Neuron (in vitro differentiated cells): ENCODE measurements at regions not wholly inside any gene's neighbourhood (a gene's known extent, or its start where the extent isn't known, plus 50 kb on each side); places are given as distances from the start of the nearest gene placed in this dataset.
"Not testable (repeated sequence)": the region's sequence is repeated elsewhere in the genome, so short reads cannot be mapped to it uniquely, and the experiment has no call there.

ENCODE experiments used
- H2AFZ ChIP-seq: one replicate; pipeline ENCODE4 v1.6.1; 2013; ENCODE audit warnings: low read depth, mild to moderate bottlenecking, inconsistent platforms, low read length, moderate library complexity
- H3K27me3 ChIP-seq: one replicate; pipeline ENCODE4 v1.6.1; 2013; ENCODE audit warnings: low read length; ENCODE audit not compliant: insufficient read depth
- H3K36me3 ChIP-seq: one replicate; pipeline ENCODE4 v1.6.1; 2013; ENCODE audit warnings: low read length; ENCODE audit not compliant: insufficient read depth
- H3K4me1 ChIP-seq: one replicate; pipeline ENCODE4 v1.6.1; 2013; ENCODE audit warnings: low read length; ENCODE audit not compliant: insufficient read depth
- H3K4me3 ChIP-seq: 2 replicates; pipeline ENCODE4 v1.5.1; 2013; ENCODE audit warnings: mild to moderate bottlenecking, low read length, moderate library complexity
- H3K9me3 ChIP-seq: one replicate; pipeline ENCODE4 v1.6.1; 2013; ENCODE audit warnings: low read length

- H3K9me3 ChIP-seq: no peaks in the 10 kb centered on the region
- no peak overlapping the region for H2AFZ ChIP-seq
- no peak overlapping the region for H3K4me3 ChIP-seq
- H3K27me3 ChIP-seq: no peaks in the 10 kb centered on the region
- no peaks in the 10 kb centered on the region for H3K36me3 ChIP-seq
- no peaks in the 10 kb centered on the region for H3K4me1 ChIP-seq
These were observed 851.9 kb downstream of the NR2F1-AS1 start for GRCh38 chr5:92729088-92729487.

- no peak overlapping the region for H2AFZ ChIP-seq
- no peaks in the 10 kb centered on the region for H3K9me3 ChIP-seq
- no peaks in the 10 kb centered on the region for H3K27me3 ChIP-seq
- H3K4me3 ChIP-seq: no peak overlapping the region
- peaks cover 6% of the 10 kb centered on the region for H3K4me1 ChIP-seq
- H3K36me3 ChIP-seq: no peaks in the 10 kb centered on the region
These were observed 865.0 kb downstream of the NR2F1-AS1 start for GRCh38 chr5:92715946-92716520.

- Histone ChIP-seq H3K36me3 (no peaks in the 10 kb centered on the region), H3K9me3 (no peaks in the 10 kb centered on the region), H3K27me3 (no peaks in the 10 kb centered on the region), H3K4me1 (peaks cover 10% of the 10 kb centered on the region), H2AFZ (no peak overlapping the region), H3K4me3 (no peak overlapping the region)
These were observed 867.2 kb downstream of the NR2F1-AS1 start for GRCh38 chr5:92713826-92714225.

- Histone ChIP-seq H3K9me3 (no peaks in the 10 kb centered on the region), H2AFZ (no peak overlapping the region), H3K27me3 (no peaks in the 10 kb centered on the region), H3K4me1 (peaks cover 10% of the 10 kb centered on the region), H3K4me3 (no peak overlapping the region), H3K36me3 (no peaks in the 10 kb centered on the region)
These were observed 867.7 kb downstream of the NR2F1-AS1 start for GRCh38 chr5:92713335-92713743.

GRCh38 chr5:92711956-92712355 is 869.1 kb downstream of the NR2F1-AS1 start:
- Histone ChIP-seq H3K36me3 (no peaks in the 10 kb centered on the region), H3K9me3 (no peaks in the 10 kb centered on the region), H3K4me3 (no peak overlapping the region), H3K27me3 (no peaks in the 10 kb centered on the region), H3K4me1 (peaks cover 10% of the 10 kb centered on the region), H2AFZ (no peak overlapping the region)

- Histone ChIP-seq H3K4me1 (peaks cover 1% of the 10 kb centered on the region), H3K9me3 (no peaks in the 10 kb centered on the region), H3K4me3 (no peak overlapping the region), H3K27me3 (no peaks in the 10 kb centered on the region), H3K36me3 (no peaks in the 10 kb centered on the region), H2AFZ (no peak overlapping the region)
These were observed 876.4 kb downstream of the NR2F1-AS1 start for GRCh38 chr5:92704590-92704989.

- Histone ChIP-seq H3K36me3 (no peaks in the 10 kb centered on the region), H3K4me1 (no peaks in the 10 kb centered on the region), H2AFZ (no peak overlapping the region), H3K9me3 (no peaks in the 10 kb centered on the region), H3K4me3 (no peak overlapping the region), H3K27me3 (no peaks in the 10 kb centered on the region)
These were observed 877.0 kb downstream of the NR2F1-AS1 start for GRCh38 chr5:92703976-92704375.

GRCh38 chr5:92695123-92696003 is 885.7 kb downstream of the NR2F1-AS1 start:
- no peaks in the 10 kb centered on the region for H3K27me3 ChIP-seq
- H3K4me3 ChIP-seq: no peak overlapping the region
- peaks cover 14% of the 10 kb centered on the region for H3K4me1 ChIP-seq
- no peaks in the 10 kb centered on the region for H3K9me3 ChIP-seq
- peak overlapping the region; percentile 31 for H2AFZ ChIP-seq
- no peaks in the 10 kb centered on the region for H3K36me3 ChIP-seq

- no peak overlapping the region for H2AFZ ChIP-seq
- H3K9me3 ChIP-seq: no peaks in the 10 kb centered on the region
- H3K36me3 ChIP-seq: no peaks in the 10 kb centered on the region
- no peaks in the 10 kb centered on the region for H3K27me3 ChIP-seq
- no peak overlapping the region for H3K4me3 ChIP-seq
- H3K4me1 ChIP-seq: peaks cover 18% of the 10 kb centered on the region
These were observed 887.0 kb downstream of the NR2F1-AS1 start for GRCh38 chr5:92694067-92694466.

GRCh38 chr5:92691955-92692354 is 889.1 kb downstream of the NR2F1-AS1 start:
- peaks cover 35% of the 10 kb centered on the region for H3K4me1 ChIP-seq
- H3K36me3 ChIP-seq, H3K4me3 ChIP-seq, H3K9me3 ChIP-seq, H3K27me3 ChIP-seq, H2AFZ ChIP-seq: not testable (repeated sequence)

GRCh38 chr5:92687821-92688722 is 892.9 kb downstream of the NR2F1-AS1 start:
- Histone ChIP-seq H3K4me1 (peaks cover 34% of the 10 kb centered on the region), H3K4me3 (peak overlapping the region; percentile 67), H3K9me3 (peaks cover 6% of the 10 kb centered on the region), H3K36me3 (no peaks in the 10 kb centered on the region), H3K27me3 (no peaks in the 10 kb centered on the region), H2AFZ (peak overlapping the region; percentile 89)

GRCh38 chr5:92678640-92679039 is 902.4 kb downstream of the NR2F1-AS1 start:
- no peaks in the 10 kb centered on the region for H3K27me3 ChIP-seq
- H3K4me1 ChIP-seq: peaks cover 53% of the 10 kb centered on the region
- no peak overlapping the region for H2AFZ ChIP-seq
- no peak overlapping the region for H3K4me3 ChIP-seq
- no peaks in the 10 kb centered on the region for H3K36me3 ChIP-seq
- no peaks in the 10 kb centered on the region for H3K9me3 ChIP-seq
